Breast epithelium (tissue), 4 donors: ENCODE measurements at regions not wholly inside any gene's neighbourhood (a gene's known extent, or its start where the extent isn't known, plus 50 kb on each side); places are given as distances from the start of the nearest gene placed in this dataset.
"Not testable (repeated sequence)": the region's sequence is repeated elsewhere in the genome, so short reads cannot be mapped to it uniquely, and the experiment has no call there.

Experiments used
- DNase-seq, 2 donors: peaks; one replicate each; pipeline ENCODE4 v3.0.0-alpha.2; 2019; ENCODE audit warnings: low spot score in 2 of 2
- H3K27ac ChIP-seq, 2 donors: fragments of 200-600 bp; sonication (generic) in 1 of 2; one replicate each; pipeline ENCODE4 v1.5.1; 2016 to 2019; ENCODE audit warnings: mild to moderate bottlenecking in 1 of 2
- H3K27me3 ChIP-seq, 2 donors: fragments of 200-600 bp; sonication (generic) in 1 of 2; one replicate each; pipeline versions ENCODE4 v1.5.1 to v1.6.0; 2017 to 2019; ENCODE audit warnings: control low read depth in 1 of 2, mild to moderate bottlenecking in 1 of 2
- H3K36me3 ChIP-seq: fragments of 200-600 bp; one replicate; pipeline ENCODE4 v1.5.1; 2019
- H3K4me1 ChIP-seq, 2 donors: fragments of 200-600 bp; sonication (generic); one replicate each; pipeline ENCODE4 v1.5.1; 2016 to 2019; ENCODE audit warnings: control low read depth in 1 of 2
- H3K4me3 ChIP-seq, 3 donors: fragments of 200-600 bp; sonication (generic); 1 replicate in 2 of 3; 2 replicates in 1 of 3; pipeline ENCODE4 v1.5.1; 2016 to 2019; ENCODE audit warnings: mild to moderate bottlenecking in 3 of 3, moderate library complexity in 2 of 3
- H3K9me3 ChIP-seq, 2 donors: fragments of 200-600 bp; sonication (generic) in 1 of 2; one replicate each; pipeline ENCODE4 v1.5.1; 2016 to 2019; ENCODE audit warnings: control low read depth in 1 of 2
- POLR2A ChIP-seq: fragments of 450-650 bp; IDR thresholded peaks from one replicate; pipeline ENCODE4 v1.6.1; 2016; ENCODE audit warnings: antibody characterized with exemption, mild to moderate bottlenecking, moderate library complexity
- POLR2AphosphoS5 ChIP-seq, 3 donors: sonication (generic); formaldehyde crosslinking; IDR thresholded peaks; one replicate each; pipeline ENCODE4 v1.6.1; 2017; ENCODE audit warnings: antibody characterized with exemption in 3 of 3
- intact Hi-C: fragments of 100-400 bp; cut with DNase I; formaldehyde crosslinking; loops from one replicate; pipeline ENCODE4 v1.15.1; 2023; ENCODE audit warnings: low total_unique reads
- TF ChIP-seq, protein P1 (sequence below), 3 donors: fragments of 450-650 bp; IDR thresholded peaks; one replicate each; pipeline ENCODE4 v1.5.1; 2016 to 2017; ENCODE audit warnings: antibody characterized with exemption in 3 of 3, mild to moderate bottlenecking in 3 of 3, moderate library complexity in 3 of 3

DNA sequence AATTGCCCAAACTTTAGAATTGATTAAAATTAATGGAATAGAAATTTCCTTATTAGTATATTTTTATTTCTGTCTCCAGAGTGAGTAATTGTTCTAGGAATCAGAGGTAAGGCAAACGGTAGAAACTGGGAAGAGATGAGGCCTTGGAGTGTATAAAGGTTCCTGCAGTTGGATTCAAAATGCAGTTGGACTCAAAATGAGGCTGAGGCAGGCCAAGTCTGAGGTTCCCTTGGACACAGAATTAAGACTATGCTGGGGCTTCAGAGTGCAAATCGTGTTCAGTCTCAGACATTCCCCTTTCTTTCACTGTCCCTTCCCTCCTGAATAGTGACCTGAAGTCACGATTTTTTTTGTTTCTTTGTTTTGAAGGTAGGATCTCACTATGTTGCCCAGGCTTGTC is 746.9 kb upstream of the NRXN1 start:
- intact Hi-C loops: no loop called here

DNA sequence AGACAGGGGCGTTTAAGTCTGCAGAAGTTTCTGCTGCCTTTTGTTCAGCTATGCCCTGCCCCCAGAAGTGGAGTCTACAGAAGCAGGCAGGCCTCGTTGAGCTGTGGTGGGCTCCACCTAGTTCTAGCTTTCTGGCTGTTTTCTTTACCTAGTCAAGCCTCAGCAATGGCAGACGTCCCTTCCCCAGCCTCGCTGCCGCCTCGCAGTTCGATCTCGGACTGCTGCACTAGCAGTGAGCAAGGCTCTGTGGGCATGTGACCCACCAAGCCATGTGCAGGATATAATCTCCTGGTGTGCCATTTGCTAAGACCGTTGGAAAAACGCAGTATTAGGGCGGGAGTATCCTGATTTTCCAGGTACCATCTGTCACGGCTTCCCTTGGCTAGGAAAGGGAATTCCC is 742.7 kb upstream of the NRXN1 start:
- intact Hi-C loops, H3K27me3 ChIP-seq, H3K4me1 ChIP-seq, H3K36me3 ChIP-seq, DNase-seq, H3K4me3 ChIP-seq, H3K27ac ChIP-seq: not testable (repeated sequence)
- H3K9me3 ChIP-seq: peaks cover 0 to 16% of the 10 kb centered on the region in 2 donors

More for the DNA sequence above, 746.9 kb upstream of the NRXN1 start:
- Histone ChIP-seq H3K4me1 (no peaks in the 10 kb centered on the region), H3K27ac (no peak overlapping the region), H3K9me3 (peaks cover 0 to 12% of the 10 kb centered on the region in 2 donors), H3K27me3 (no peaks in the 10 kb centered on the region), H3K4me3 (no peak overlapping the region), H3K36me3 (no peaks in the 10 kb centered on the region)
- TF ChIP-seq POLR2AphosphoS5 (IDR thresholded peaks at IDR 0.05): no peak
- no peak for TF ChIP-seq POLR2A
- TF ChIP-seq, protein P1, sequence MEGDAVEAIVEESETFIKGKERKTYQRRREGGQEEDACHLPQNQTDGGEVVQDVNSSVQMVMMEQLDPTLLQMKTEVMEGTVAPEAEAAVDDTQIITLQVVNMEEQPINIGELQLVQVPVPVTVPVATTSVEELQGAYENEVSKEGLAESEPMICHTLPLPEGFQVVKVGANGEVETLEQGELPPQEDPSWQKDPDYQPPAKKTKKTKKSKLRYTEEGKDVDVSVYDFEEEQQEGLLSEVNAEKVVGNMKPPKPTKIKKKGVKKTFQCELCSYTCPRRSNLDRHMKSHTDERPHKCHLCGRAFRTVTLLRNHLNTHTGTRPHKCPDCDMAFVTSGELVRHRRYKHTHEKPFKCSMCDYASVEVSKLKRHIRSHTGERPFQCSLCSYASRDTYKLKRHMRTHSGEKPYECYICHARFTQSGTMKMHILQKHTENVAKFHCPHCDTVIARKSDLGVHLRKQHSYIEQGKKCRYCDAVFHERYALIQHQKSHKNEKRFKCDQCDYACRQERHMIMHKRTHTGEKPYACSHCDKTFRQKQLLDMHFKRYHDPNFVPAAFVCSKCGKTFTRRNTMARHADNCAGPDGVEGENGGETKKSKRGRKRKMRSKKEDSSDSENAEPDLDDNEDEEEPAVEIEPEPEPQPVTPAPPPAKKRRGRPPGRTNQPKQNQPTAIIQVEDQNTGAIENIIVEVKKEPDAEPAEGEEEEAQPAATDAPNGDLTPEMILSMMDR (IDR thresholded peaks at IDR 0.05): no peak
- no peak for DNase-seq

DNA sequence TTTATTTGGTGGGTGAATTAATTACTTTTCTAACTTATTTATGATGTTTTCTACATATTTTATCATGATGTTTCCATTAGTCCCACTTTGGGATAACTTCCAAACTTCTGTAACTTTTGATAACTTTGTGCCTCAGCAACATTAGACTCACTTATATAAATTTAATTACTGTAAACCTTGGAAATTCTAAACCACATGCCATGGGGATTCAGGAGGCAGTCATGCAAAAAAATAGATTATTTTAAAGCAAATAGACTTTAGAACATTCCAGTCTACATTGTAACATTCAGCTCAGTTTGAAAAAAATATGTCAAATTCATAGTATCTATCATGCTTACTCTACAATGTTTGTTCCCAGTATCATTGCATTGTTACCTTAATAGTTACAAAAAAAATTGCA is 728.5 kb upstream of the NRXN1 start:
- TF ChIP-seq POLR2A (no peak), POLR2AphosphoS5 (IDR thresholded peaks at IDR 0.05) (no peak)
- TF ChIP-seq, protein P1 (IDR thresholded peaks at IDR 0.05): no peak
- Histone ChIP-seq H3K27ac (no peak overlapping the region), H3K4me3 (no peak overlapping the region), H3K27me3 (no peaks in the 10 kb centered on the region), H3K36me3 (no peaks in the 10 kb centered on the region), H3K4me1 (no peaks in the 10 kb centered on the region), H3K9me3 (no peaks in the 10 kb centered on the region)
- DNase-seq: no peak
- intact Hi-C loops: no loop called here

DNA sequence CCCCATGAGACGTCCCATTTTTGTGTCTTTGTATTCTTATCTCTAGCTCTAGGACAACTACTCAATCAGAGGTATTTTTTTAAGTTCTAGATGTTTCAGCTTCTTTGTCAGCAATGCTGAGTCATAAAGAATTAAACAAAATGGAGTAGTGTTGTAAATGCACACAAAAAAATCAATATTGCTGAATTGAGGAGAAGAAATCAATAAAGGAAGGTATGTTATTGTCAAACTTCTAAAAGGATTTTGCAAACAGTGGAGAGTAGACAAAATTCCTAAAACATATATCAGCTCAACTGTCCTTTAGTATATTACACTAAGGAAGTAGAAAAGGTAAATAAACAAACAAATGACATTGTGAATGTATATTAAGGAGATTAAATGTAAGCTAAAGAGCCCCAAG is 726.1 kb upstream of the NRXN1 start:
- no peak for DNase-seq
- Histone ChIP-seq H3K4me3 (no peak overlapping the region), H3K9me3 (no peaks in the 10 kb centered on the region), H3K36me3 (no peaks in the 10 kb centered on the region), H3K4me1 (no peaks in the 10 kb centered on the region), H3K27me3 (no peaks in the 10 kb centered on the region), H3K27ac (no peak overlapping the region)
- intact Hi-C loops: no loop called here
- TF ChIP-seq POLR2AphosphoS5 (IDR thresholded peaks at IDR 0.05): no peak
- TF ChIP-seq, protein P1 (IDR thresholded peaks at IDR 0.05): no peak
- TF ChIP-seq POLR2A: no peak

DNA sequence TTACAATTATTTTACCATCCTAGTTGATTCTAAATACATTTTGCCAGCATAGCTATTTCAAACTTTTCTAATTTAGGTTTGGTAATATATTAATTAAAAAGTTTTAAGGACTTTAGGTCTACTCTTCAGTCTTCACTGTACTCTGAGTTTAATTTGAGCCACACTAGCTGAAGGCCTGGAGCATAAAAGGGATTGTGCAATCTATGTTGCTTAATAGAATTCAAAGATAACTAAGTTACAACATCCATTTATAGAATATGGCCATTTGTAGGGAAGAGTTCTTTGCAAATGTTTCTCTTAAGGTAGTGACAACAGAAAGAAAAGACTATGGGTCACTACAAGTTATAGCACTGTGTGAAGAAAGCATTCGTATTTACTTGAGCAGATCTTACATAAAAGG is 702.2 kb upstream of the NRXN1 start:
- TF ChIP-seq POLR2AphosphoS5 (IDR thresholded peaks at IDR 0.05) (no peak), POLR2A (no peak)
- TF ChIP-seq, protein P1 (IDR thresholded peaks at IDR 0.05): no peak
- H3K27ac ChIP-seq: no peak overlapping the region
- no peaks in the 10 kb centered on the region for H3K4me1 ChIP-seq
- H3K9me3 ChIP-seq: no peaks in the 10 kb centered on the region
- no peak overlapping the region for H3K4me3 ChIP-seq
- H3K27me3 ChIP-seq: no peaks in the 10 kb centered on the region
- DNase-seq: no peak
- intact Hi-C loops: no loop called here
- H3K36me3 ChIP-seq: no peaks in the 10 kb centered on the region

DNA sequence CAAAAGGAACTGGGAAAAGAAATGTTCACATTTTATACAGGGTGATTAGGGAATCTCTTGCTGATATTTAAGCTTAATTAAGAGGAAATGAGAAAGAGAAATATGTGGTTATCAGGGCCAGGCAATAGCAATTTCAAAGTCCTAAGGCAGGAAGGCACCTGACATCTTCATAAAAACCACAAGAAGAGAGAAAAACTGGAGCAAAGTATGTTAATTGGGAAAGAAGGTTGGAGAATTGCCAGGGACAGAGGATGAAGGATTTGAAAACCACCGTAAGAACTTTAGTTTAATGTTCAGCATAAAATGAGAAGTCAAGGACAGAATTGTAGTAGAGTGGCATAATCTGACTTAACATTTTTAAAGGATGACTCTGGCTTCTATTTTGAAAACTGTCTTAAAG is 691.8 kb upstream of the NRXN1 start:
- H3K36me3 ChIP-seq: no peaks in the 10 kb centered on the region
- no peaks in the 10 kb centered on the region for H3K27me3 ChIP-seq
- H3K4me3 ChIP-seq: no peak overlapping the region
- DNase-seq: no peak
- TF ChIP-seq, protein P1 (IDR thresholded peaks at IDR 0.05): no peak
- TF ChIP-seq POLR2AphosphoS5 (IDR thresholded peaks at IDR 0.05) (no peak), POLR2A (no peak)
- no peak overlapping the region for H3K27ac ChIP-seq
- no peaks in the 10 kb centered on the region for H3K4me1 ChIP-seq
- intact Hi-C loops: no loop called here
- H3K9me3 ChIP-seq: no peaks in the 10 kb centered on the region
